Lower leg skin (tissue), 3 donors: ENCODE measurements at regions not wholly inside any gene's neighbourhood (a gene's known extent, or its start where the extent isn't known, plus 50 kb on each side); places are given as distances from the start of the nearest gene placed in this dataset.

Source experiments
- POLR2A ChIP-seq, 2 donors: fragments of 450-650 bp; IDR thresholded peaks; one replicate each; pipeline ENCODE4 v1.6.1; 2016 to 2017; ENCODE audit warnings: antibody characterized with exemption in 2 of 2, mild to moderate bottlenecking in 1 of 2, moderate library complexity in 1 of 2
- TF ChIP-seq, protein P1 (sequence below), 3 donors: fragments of 450-650 bp; IDR thresholded peaks; one replicate each; pipeline ENCODE4 v1.5.1; 2016; ENCODE audit warnings: antibody characterized with exemption in 3 of 3, mild to moderate bottlenecking in 3 of 3, moderate library complexity in 2 of 3

DNA sequence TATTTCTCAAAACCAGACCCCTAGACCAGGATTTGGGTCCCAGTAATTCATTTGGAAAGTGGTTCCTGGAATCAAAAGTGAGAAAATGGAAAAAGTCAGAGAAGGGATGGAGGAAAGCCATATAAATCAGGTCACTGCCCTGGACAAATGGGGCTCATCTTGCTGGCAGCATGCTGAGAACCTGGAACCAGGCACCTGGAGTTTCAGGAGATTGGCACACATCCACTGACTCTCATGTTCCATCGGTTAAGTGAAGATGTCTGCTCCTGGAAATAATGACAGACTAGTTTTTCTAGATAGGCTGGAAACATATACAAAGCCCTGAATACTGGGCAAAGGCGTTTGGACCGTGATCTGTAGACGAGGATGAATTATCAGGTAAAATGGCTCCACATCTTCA is 163.6 kb upstream of the HS3ST1 start:
- TF ChIP-seq, protein P1, sequence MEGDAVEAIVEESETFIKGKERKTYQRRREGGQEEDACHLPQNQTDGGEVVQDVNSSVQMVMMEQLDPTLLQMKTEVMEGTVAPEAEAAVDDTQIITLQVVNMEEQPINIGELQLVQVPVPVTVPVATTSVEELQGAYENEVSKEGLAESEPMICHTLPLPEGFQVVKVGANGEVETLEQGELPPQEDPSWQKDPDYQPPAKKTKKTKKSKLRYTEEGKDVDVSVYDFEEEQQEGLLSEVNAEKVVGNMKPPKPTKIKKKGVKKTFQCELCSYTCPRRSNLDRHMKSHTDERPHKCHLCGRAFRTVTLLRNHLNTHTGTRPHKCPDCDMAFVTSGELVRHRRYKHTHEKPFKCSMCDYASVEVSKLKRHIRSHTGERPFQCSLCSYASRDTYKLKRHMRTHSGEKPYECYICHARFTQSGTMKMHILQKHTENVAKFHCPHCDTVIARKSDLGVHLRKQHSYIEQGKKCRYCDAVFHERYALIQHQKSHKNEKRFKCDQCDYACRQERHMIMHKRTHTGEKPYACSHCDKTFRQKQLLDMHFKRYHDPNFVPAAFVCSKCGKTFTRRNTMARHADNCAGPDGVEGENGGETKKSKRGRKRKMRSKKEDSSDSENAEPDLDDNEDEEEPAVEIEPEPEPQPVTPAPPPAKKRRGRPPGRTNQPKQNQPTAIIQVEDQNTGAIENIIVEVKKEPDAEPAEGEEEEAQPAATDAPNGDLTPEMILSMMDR (IDR thresholded peaks at IDR 0.05) = no peak
- TF ChIP-seq POLR2A (IDR thresholded peaks at IDR 0.05) = no peak
